ENCODE measurements at regions not wholly inside any gene's neighbourhood (a gene's known extent, or its start where the extent isn't known, plus 50 kb on each side); places are given as distances from the start of the nearest gene placed in this dataset.
"Not testable (repeated sequence)": the region's sequence is repeated elsewhere in the genome, so short reads cannot be mapped to it uniquely, and the experiment has no call there.

DNA sequence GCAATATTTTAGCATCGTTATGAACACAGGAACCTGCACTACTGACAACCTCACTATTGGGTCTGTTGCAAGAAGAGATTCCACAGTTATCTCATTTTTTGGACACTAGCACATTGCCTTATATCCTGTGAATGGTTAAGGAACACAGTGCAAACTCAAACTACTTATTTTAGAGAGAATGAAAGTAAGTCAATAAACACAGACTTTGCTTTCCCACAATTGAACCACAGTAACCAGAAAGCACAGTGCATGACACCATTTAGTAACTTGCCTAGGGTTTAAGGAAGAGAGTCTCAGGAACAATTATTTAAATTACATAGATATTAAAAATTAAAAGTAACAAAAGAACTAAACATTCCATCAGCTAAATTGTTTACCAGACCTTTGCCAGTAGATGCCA is 468.8 kb downstream of the ZWINT start:
- DNase-seq = peak; percentile 38

DNA sequence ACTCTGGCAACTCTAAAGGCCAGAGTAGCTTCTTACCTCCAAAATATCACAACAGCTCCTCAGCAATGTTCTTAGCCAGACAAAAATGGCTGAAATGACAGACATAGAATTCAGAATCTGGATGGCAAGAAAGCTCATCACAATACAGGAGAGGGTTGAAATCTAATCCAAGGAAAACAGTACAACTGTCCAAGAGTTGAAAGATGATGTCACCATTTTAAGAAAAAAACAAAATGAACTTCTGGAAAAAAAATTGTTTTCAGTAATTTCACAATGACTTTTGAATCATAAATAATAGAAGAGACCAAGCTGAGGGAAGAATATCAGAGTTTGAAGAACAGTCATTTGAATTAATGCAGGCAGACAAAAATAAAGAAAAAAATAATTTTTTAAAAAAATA is 479.5 kb downstream of the ZWINT start:
- DNase-seq = no peak

DNA sequence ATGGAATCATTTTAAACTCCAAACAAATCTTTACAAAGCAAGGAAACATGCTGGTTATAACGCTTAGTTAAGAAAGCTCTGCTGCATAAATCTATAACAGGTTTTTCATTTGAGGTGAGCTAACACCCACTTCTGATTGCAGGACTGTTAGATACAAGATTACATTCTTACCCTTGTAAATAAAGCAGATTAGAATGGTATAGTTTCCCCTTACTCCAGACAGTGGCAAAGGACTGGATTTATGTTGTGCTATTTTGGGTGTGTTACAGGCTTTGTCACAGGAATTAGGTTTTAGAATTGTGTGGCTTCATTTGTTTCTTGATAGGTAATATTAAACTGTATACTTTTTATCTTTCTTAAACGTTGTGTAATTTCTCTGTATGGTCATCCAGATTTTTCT is 487.6 kb downstream of the ZWINT start:
- DNase-seq = peak; percentile 11

DNA sequence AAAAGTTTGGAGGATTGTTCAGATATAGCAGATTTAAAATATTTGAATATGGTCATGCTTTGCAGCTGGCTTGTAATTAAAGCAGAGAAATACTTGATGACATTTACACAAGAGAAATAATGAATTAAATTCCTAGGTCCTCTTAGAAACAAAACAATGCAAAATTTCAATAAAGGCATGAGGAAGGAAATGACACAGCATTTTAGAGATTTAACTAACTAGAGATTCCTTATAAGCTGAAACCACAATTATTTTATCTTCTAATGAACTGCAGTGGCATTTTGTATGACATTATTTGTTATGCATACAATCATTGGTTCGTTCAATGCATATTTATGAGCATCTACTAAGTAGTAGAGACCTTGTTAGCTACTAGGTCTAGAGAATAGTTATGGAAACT is 490.9 kb downstream of the ZWINT start:
- DNase-seq = peak; percentile 50

DNA sequence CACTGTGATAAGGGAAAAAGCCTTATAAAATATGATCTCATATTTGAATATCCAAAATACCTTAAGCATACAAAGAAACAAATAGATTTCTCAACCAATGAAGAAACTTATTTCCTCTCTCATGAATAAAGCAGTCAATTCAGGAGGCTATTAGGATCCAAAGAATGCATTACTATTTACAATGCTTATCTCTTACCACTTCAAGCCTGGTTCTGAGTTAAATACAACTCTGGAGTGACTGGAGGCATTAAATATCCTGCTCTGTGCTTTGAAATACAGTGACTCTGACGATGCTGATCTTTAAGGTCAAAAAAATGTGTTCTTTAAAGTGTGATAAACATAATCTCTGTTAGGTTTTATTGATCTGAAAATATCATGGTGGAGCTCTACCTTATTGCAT is 493.2 kb downstream of the ZWINT start:
- DNase-seq = no peak

DNA sequence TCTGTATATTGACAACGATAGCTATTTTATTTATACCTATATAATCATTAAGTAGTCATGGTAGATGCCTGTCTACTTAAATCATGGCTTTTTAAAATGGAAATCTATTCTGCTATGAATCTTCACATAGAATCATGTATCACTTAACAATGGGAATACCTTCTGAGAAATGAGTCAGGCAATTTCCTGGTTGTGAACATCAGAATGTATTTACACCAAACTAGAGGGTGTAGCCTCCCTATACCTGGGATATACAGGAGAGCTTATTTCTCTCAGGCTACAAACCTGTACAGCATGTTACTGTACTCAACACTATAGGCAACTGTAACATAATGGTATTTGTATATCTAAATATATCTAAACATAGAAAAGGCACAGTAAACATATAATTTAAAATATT is 502.3 kb downstream of the ZWINT start:
- DNase-seq = no peak

DNA sequence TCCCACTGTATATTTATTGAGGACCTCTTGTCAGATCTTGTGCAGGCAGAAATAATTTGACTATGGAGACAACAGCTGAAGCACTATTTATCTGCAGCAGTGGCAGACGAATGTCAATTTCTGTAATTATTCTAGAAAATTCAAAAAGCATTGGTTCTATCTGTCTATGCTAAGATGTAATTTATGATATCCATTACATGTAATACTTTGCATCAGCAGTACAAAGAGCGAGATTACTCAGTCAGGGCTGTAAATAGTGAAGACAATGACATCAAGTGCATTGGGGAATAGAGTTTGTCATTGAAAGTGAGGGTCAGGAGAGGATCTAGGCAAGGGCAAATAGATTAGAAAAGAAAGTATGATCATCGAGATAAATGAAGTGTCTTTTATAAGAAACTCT is 508.2 kb downstream of the ZWINT start:
- no peak for DNase-seq

DNA sequence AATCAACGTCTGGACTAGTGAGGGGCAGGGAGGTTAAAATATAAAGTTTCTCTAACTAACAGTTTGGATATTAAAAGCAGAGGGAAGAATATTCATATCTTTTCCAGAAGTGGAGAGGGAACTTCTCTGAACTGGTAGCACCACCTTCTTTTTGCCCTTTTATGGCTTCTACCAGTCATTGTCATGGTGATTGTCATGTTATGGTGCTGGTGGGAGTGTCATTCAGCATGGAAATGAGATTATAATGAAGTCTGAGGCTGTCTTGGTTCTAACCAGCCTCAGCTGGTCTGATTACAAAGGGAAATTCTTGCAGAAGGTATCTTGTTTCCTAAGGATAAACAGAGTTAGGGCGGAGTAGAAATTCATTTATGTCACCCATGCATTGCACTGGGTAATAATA is 523.8 kb downstream of the ZWINT start:
- peak; percentile 67 for DNase-seq

DNA sequence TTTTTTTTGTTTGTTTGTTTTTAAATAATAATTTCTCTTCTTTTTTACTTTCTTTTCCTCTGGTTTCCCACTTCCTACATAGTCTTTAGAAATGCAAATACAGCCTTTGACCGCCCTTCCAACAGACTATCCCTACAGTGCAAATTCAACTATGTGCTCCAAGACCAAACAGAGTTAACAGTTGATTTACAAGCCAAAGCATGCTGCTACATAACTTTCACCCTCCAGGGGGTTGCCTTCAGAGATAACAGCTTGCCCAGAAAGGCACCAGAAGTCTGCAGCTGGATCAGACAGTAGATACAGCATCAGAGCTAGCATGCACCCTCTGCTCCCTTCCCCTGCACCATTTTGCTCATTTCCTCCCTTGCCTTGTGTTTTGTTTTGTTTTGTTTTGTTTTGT is 539.0 kb downstream of the ZWINT start:
- no peak for DNase-seq

DNA sequence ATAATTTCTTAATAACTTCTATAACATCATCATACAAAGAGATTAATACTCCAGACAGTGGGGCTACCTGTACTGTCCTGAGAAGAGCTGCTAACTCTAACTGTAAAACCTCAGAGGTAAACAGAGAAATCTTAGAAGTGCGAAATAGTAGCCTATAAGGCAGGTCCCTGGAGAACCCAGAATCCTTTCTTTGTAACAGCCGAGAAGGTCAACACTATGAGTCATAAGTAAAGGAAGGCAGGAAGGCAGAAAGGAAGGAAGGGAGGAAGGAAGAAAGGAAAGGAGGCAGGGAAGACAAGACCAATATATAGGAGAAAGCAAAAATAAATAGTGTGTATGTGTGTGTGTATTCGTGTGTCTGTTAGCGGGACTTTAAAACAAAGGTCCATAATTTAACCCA is 540.6 kb downstream of the ZWINT start:
- DNase-seq = no peak

DNA sequence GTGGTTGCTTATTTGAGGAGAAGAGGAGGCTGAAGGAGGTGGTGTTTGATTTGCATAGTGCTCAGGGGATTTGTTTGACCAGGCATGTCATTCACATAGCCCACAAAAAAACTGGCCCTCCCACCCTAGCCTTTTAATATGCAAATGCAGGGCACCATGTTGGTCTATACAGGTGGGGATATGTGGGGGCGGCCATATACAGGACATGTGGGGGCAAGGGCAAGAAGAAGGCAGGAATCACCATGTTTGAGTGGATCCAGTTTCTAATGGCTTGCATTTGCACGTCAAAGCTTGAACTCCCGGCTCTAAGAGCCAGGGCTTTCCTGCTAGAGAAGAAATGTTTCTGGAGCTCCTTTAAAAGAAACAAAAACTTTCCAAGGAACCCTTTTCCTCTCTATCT is 541.0 kb downstream of the ZWINT start:
- no peak for DNase-seq

DNA sequence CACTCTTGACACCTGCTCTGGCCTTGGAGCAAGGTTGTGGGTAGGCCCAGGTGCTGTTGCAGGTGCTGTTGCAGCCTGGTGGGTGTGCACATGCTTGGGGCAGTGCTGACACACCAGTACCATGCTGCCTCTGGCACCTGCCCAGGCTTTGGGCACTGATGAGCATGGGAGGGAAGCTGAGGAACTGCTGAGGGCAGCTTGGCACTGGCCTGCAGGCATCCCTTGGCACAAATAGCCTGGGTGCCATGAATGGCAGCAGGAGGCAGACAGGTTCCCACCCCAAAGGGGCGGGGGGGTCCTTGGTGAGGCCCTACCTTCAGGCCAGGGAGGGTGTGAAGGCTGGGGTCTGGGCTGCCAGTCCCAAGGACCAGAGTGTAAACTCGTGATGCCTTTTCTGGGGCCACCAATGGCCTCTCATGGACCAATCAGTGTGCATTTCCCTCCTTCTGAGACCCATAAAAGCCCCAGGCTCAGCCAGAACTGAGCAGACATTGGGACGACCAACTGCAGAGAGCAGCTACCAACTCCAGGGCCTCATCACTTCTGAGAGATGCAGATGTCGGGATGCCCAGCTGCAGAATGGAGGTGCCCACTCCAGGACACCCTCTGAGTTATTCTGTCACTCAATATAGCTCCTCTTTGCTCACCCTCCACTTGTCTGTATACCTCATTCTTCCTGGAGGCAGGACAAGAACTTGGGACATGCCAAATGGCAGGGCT is 547.4 kb downstream of the ZWINT start:
- no peak for DNase-seq

DNA sequence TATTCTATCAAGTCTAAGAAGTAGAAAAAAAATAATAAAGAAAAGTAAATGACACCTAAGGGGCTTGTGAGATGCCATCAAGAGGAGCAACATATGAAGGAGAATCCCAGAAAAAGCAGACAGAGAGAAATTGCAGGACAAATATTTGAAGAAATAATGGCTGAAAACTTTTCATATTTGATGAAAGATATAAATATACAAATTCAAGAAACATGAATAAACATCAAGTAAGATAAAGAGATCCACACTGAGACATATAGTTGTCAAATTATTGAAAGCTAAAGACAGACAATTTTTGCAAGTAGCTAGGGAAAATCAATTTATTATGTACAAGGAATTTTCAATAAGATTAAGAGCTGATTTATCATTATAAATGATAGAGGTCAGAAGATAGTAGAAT is 558.0 kb downstream of the ZWINT start:
- DNase-seq = no peak

DNA sequence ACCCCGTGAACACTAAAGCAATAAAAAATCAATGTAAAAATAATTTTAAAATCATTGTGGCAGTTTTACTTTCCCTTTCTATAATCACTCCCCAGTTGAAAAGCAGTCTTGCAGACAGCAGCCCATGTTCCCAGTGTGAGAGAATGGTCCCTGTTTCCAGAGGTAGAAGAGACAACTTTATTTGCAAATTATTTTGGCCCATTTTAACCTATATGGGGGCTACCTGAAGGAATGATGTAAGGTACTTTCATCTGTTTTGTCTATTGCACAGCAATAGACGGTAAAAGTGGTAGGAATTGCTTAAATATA is 559.8 kb downstream of the ZWINT start:
- DNase-seq = no peak

DNA sequence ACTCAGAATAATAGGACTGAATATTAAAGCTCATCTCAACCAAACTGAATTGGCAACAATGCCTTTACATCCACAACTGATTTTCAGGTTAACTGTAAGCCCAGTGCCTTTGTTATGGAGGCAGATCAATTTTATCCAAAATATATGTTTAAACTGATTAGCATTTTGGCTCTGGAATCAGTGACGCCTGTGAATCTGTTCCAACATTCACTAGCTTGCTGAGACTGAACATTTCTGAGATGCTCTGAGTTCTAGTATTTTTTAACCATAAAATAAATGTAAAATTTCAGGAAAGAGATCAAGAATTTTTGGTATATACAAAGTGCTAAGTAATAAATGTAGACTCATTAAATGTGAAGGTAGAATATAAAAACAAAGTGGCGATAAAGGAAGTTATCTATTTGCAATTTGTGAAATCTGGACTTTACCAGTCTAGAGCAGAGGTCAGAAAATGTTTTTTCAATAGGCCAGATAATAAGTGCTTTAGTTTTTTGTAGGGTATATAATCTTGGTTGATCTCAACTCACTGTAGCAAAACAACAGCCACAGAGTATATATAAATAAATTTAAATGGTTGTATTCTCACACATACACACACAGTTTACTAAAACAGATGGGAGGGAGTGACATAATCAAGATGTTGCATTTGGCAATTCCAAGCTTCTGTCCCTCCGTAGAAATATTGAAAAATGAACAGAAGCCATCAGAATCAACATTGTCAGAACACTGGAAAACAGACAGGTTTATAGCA is 560.3 kb downstream of the ZWINT start:
- DNase-seq = no peak

DNA sequence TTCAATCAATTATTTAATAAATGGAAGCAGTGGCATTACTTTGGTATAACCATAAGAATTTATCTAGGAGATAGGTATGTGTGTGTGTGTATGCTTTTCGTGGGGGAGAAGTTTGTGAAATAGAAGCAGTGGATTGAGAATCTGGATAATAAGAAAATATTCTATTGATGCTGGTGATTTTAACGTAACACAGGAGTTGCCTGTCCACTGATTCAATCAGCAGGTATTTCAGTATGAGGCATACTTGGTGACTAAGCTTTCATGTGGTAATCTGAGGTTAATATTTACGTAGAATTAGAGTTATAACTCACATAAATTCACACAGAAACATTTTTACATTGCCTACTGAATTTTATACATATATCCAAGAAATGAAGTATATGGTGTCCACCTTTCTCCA is 568.0 kb downstream of the ZWINT start:
- no peak for DNase-seq

DNA sequence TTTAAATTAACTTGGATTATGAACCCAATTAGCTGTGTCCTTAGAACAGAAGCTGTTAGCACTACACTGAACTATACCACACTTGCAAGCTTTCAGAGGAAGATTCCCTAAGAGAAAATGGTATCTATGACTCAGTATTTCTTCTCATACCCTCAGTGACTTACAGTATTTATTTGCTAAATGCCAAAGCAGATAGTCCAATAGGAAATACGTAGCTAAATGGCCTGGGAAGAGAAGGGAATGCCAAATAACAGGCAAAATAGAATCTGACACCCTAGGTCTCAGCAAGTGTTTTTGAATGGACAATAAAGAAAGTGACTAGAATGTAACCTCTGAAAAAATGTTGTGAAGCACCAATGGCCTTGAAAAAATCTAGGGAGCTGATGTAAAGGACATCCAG is 570.8 kb downstream of the ZWINT start:
- DNase-seq = not testable (repeated sequence)

DNA sequence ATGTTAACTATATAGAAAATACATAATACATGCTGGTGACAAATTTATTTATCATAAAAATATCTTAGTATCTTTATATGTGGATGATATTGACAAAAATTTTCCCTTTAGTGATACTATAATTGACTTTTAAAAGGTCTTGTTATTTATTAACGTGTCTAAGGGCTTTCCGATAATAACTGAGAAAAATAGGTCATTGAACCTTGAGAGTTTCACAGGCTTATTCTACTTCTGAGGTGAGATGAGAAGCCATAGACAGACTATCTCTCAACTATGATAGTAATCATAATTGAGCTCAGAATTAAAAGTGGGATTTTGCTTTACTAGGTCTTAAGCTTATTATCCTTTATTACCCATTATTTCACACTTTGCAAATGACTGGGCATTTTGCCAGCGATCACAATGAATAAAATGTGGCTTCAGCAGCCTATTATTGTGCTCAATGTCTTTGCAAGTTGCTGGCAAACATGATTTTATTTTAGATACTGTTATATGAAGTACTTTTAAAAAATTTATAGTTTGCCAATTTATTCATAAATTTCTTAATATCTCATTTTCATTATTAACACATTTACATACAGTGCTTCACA is 574.5 kb downstream of the ZWINT start:
- DNase-seq = no peak

DNA sequence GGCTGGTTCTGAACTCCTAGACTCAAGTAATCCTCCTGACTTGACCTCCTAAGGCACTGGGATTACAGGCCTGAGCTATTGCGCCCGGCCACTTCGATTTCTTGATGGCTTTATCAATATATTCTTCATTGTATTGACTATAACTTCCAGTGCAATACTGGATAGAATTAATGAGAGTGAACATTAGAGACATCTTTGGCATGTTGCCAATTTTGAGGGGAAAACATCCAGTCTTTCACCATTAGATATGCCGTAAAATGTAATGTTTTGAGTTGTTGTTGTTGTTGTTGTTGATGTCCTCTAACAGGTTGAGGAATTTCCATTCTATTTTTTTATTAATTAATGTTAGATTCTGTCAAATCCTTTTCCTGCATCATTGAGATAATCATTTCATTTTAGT is 578.9 kb downstream of the ZWINT start:
- DNase-seq = no peak

DNA sequence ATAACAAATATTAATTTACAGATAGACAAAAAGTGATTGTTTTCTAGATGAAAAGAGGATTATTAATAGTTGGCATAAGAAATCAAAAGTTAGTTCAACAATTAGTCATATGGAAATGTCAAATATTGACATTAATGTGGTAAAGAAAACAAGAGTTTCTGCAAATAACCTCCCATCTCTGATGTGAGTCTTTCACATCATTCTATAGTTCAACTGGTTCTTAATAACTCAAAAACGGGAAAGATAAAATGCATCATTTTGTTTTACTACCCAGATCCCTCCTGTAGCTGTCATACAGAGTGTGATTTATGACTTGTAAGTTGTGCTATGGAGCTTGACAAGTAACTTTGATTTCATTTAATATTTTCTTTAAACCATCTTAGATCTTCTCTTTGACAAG is 594.8 kb downstream of the ZWINT start:
- no peak for DNase-seq

DNA sequence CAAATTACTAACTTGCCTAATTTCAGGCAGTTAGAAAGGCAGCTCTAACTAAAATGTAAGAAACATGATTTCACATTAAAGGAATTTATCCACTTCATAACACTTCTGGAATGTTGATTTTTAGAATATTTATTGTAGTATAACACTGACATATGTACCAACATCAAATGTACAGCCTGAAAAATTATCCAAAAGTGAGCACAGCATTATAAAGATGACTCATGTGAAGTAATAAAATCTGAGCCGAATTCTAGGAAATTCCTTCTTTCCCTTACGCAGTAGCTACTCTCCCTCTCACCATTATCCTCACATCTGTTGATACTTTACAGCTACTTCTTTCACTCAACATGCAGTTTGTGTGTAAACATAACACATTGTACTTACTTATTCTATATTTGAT is 610.6 kb downstream of the ZWINT start:
- no peak for DNase-seq

DNA sequence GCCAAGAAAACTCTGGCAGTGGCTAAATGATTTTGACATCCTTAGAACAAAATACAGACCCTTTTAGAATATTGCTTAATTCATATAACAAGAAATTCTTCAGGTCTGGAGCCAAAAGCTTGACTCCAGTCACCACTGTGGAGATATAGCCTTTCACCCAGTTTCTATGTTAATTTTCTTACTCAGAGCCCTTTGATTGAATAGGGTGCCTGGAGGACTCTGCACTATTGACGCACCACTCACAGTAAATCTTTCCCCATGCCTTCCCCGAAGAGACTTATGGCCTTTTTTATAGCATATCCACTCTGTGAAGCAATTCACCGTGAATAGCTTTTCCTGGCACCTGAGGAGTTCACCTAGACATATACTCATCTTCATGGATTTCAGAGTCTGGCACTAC is 613.8 kb downstream of the ZWINT start:
- DNase-seq = no peak

DNA sequence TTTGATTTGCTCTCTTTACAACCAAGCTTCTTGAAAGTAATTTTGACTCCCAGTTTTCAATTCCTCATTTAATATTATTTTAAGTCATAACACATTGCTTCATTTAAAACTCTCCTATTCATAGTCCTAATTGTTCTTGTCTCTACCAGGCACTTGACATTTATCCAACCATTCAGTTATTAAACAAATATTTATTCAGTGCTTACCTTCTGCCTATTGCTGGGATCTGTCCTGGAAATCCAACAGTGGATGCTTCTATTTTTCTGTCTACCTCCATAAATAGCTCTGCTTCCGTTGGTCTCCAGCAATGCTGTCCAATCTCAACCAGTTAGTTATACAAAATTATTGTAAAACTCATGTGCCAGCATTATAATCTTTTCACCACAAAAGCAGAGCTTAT is 615.1 kb downstream of the ZWINT start:
- no peak for DNase-seq

DNA sequence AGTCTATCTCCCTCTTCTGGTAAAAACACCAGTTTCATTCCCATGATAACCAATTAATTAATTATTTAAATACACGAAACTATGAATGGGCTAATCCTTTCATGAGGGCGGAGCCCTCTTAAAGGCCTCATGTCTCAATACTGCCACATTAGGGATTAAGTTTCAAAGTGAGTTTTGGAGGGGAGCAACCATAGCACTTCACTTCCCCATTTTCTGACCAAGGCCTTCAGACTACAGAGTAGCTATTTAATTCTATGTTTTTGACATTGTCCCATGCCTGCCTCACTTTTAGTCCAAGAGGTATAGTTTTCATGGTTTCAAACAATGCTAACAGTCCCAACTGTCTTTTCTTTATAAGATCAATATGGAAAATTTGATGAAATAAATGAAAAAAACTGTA is 618.6 kb downstream of the ZWINT start:
- peak; percentile 42 for DNase-seq

DNA sequence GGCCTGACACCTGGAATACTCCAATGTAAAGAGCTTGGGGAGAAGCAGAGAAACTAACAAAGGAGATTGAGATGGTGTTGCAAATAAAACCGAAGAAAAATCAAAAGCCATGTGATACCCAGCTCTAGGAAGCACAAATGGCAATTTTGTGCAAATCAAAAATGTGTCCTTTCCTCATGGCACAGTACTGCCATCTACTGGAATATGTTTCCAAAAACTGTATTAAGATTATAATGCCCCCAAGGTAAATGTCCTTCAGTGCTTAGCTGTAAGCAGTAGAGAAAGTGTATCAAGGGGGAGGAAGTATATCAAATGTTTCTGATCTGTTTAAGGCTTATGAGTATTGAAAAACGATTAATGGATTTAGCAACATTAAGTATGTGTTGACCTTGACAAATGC is 620.3 kb downstream of the ZWINT start:
- DNase-seq = peak; percentile 85
